Stimulated activated CD4-positive, alpha-beta T cell treated with anti-CD3 and anti-CD28 coated beads, Interleukin-15, amount 100 ng/mL, for 24 hours (primary cell): ENCODE measurements at regions not wholly inside any gene's neighbourhood (a gene's known extent, or its start where the extent isn't known, plus 50 kb on each side); places are given as distances from the start of the nearest gene placed in this dataset.

Source experiments
- DNase-seq: peaks from one replicate; pipeline ENCODE4 v3.0.0-alpha.2; 2020

DNA sequence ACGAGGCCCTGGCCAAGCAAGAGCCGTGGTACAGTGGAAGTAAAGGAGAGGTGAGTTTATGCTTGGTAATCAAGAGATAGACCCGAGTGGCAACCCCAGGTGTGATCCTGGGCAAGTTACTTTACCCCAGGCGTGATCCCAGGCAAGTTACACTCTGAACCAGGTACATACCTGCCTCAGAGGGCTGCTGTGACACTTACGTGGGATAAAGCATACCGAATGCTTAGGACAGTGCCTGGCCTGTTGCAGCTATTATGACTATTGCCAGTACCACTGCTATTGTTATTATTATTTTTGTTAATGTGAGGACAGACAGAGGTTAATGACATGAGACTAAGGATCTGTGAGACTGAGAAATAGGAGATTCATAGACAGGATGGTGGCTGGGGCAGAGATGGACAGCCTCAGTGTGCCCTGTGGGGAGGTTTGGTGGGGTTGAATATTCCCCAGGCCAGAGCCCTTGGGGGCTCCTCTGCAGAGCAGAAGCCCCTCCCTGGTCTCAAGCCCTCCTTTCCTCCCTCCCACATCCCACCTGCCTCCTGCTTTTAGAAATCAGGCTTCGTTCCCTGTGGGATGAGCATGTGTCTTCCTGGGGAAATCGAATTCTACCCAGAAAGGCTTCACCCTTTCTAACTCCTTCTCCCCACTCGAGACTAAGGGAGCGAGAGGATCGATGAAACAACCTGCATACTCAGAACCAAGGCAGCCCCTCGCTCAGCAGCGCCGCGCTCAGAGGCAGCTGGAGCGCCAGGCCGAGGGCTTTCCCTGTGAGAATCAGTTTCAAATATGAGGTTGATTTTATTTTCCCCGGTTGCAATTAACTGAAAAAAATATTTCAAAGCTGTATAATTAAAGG is 62.0 kb upstream of the SIX3 start:
- no peak for DNase-seq

DNA sequence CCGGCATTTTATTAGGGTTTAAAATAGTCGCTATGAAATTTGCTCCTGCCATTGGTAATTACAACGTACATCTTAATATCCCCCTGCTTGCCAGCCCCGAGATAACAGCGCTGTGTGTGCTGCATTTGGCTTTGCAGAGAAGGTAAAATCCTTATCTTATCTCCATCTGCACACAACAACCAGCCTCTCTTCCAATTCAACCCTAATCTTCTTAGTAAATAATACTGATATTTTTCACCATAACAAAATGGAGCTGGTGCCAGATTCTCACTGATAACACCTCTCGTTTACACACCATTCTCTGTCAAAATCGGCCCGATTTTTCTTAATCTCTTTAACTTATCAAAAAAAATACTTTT is 61.4 kb upstream of the SIX3 start:
- DNase-seq, result no peak

DNA sequence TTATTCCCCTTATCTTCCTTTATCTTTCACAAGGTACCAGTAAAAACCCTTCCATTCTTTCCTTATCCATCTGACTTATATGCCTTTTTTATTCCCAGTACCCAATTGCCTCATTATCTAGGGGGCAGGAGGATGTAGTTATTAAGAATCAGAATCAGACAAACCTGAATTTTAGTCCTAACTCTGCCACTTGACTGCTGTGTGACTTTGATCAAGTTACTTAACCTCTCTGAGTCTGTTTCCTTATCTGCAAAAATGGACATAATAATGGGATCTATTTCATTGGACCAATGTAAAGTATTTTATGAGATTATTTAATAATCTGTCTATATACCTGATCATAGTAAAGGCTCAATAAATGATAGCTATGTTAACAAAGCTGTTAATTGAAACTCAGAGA is 59.6 kb upstream of the SIX3 start:
- DNase-seq, result no peak

DNA sequence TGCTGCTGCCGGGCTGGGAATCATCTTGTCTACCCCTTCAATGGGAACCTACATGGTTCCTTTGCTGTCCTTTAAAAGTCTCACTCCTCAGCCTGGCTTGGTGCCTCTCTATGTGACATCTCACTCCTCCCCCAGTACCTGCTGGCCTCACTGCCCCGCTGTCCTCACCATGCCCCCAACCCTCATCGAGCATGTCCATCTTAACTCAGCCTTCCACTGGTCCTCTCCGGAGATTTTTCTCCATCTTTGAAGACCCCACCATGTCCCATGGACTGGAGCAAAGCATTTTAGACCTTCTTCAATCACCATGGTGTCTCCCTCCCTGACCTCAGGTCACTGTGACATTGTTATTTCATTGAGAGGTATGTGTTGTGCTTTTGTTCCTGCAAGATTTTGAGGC is 58.1 kb upstream of the SIX3 start:
- DNase-seq, result no peak

DNA sequence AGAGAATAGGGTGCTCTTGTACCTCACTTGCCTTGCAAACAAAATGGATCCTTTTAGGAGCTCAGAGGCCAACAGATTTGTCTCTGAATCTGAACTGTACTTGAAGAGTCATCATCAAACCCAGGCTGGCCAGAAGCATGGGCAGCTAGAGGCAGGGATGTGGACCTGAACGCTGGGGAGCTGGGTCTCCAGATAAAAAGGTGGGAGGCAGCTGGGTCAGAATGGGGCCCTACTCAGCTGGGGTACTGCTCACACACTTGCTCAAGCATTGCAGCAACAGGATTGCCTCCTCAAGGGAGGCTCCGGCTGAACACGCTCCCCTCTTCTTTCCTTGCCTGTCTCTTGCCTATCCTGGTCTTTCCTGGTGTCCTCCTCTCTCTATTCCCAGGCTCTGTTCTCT is 57.3 kb upstream of the SIX3 start:
- no peak for DNase-seq

DNA sequence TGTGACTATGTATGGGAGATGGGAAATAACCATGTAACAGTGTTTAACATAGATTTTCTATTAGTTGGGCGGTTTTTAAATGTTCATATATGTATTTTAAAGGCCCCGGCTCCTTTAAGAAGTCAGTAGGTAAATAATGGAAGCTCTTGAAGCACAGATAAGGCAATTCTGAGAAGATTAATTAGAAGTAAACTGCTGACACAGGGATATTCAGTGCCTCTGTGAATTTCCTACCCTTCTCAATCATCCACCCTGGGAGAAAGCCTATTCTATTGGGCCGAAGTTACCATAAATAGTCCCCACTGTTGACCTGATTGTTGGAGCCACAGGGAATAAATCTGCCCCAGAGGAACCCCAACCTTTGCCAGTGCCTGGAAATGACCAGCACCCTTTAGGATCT is 56.8 kb upstream of the SIX3 start:
- no peak for DNase-seq

DNA sequence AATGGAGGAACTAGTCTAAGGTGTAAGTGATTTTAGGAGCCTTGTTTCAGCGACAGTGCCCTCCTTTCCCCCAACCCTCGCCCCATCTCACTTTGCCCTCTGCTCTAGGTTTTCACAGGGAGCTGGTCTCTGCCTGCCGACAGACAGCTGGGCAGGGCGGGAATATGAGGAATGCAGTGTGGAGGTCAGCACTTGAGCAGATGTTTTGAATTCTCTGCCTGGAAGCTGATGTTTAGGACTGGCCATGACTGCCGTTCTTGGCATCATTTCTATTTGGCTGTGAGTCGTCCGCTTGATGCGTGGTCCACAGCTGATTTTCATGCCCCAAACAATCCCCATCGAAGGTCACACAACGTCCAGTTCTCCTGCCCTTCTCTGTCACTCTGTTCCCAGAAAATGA is 55.1 kb upstream of the SIX3 start:
- DNase-seq, result no peak

DNA sequence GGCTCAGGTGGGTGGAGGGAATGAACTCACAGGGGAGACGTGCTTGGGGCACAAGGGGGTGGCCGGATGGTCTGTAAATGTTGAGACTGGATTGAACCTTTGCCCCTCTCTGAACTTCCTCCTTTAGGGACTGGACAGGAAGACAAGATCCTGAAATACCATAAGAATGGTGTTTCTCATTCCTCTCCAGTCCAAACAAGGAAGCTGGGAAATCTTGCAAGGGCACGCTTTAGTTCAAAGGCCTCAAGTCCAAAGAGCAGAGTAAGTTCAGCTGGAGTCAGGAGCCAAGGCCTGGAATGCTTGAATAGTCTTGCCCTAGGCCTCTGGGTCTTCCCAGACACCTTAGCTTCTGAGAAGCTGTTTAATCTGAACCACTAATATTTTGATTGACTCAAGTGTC is 52.4 kb upstream of the SIX3 start:
- DNase-seq, result no peak
